ENCODE measurements at regions not wholly inside any gene's neighbourhood (a gene's known extent, or its start where the extent isn't known, plus 50 kb on each side); places are given as distances from the start of the nearest gene placed in this dataset.

DNA sequence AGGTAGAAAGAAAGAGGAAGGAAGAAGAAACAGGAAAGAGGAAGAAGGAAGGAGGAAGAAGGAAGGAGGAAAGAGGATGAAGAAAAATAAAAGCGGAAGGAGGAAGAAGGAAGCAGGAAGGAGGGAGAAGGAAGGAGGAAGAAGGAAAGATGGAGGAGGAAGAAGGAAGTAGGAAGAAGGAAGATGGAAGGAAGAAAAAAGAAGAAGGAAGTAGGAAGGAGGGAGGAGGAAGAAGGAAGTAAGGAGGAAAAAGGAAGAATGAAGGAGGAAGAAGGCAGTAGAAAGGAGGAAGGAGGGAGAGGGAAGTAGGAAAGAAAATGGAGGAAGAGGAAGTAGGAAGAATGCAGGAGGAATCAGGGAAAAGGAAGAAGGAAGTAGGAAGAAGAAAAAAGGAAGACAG, 191.1 kb upstream of the TBL1X start:
- H3K27me3 ChIP-seq (ENCODE audit: control insufficient read depth, insufficient read depth, low read length): no peaks in the 10 kb centered on the region
- TF ChIP-seq, protein P1, sequence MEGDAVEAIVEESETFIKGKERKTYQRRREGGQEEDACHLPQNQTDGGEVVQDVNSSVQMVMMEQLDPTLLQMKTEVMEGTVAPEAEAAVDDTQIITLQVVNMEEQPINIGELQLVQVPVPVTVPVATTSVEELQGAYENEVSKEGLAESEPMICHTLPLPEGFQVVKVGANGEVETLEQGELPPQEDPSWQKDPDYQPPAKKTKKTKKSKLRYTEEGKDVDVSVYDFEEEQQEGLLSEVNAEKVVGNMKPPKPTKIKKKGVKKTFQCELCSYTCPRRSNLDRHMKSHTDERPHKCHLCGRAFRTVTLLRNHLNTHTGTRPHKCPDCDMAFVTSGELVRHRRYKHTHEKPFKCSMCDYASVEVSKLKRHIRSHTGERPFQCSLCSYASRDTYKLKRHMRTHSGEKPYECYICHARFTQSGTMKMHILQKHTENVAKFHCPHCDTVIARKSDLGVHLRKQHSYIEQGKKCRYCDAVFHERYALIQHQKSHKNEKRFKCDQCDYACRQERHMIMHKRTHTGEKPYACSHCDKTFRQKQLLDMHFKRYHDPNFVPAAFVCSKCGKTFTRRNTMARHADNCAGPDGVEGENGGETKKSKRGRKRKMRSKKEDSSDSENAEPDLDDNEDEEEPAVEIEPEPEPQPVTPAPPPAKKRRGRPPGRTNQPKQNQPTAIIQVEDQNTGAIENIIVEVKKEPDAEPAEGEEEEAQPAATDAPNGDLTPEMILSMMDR (IDR thresholded peaks at IDR 0.05; ENCODE audit: insufficient read depth, low read length, poor library complexity, severe bottlenecking): no peak
- no peak overlapping the region for H3K4me3 ChIP-seq (ENCODE audit: low read depth, low read length)
- no peak for DNase-seq (ENCODE audit: low read depth)
- no peaks in the 10 kb centered on the region for H3K36me3 ChIP-seq (ENCODE audit: control insufficient read depth, insufficient read depth, low read length)

DNA sequence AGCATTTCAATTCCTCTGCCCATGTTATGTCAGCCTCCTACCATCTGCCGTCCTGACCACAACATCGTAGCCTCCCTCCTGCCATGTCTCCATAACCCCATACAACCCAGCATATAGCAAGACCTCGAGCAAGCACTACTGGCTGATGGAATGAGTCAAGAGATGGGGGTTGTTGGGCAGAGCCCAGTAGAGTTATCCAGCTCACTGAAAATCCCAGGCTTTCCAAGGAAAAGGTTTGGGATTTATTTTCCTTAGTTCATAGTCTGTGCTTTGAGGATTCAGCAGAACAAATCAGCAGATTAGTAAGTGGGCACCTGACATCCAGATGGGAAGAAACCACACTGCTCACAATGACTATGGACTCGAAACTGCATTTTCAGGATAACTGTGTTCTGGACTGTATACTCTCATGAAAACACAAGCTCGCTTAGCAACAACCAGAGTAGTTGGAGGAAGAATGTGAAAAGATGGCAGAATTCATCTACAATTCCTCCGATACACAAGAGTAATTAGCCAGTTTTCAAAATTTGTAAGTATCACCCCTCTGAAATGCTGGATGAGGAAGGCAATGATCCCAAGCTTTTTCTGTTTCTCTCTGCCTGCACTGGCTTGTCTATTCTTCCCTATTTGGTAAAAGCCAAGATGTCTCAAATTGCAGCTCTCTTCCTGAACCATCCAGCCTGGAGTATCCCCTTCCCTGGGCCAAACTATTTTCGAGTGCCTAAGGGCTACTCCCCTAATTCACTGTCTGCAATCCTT, 186.2 kb upstream of the TBL1X start:
- no peaks in the 10 kb centered on the region for H3K27me3 ChIP-seq (ENCODE audit: control insufficient read depth, insufficient read depth, low read length)
- DNase-seq (ENCODE audit: low read depth): no peak
- H3K4me3 ChIP-seq (ENCODE audit: low read depth, low read length): no peak overlapping the region
- TF ChIP-seq, protein P1 (IDR thresholded peaks at IDR 0.05; ENCODE audit: insufficient read depth, low read length, poor library complexity, severe bottlenecking): no peak
- H3K36me3 ChIP-seq (ENCODE audit: control insufficient read depth, insufficient read depth, low read length): no peaks in the 10 kb centered on the region

DNA sequence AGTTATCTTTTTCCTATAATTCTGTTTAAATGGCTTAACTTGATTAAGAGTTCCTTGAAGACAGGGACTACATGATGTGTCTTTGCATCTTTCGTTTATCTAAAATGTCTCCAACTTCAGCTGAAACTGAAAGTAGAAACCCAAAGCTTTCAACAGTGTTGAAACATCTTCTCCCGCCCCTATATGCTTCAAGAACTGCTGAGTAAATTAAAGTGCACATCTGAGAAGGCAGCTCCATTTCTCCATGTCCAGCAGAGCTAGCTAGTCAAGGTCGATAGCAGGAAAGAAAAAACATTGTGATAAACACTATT, 185.7 kb upstream of the TBL1X start:
- no peaks in the 10 kb centered on the region for H3K36me3 ChIP-seq (ENCODE audit: control insufficient read depth, insufficient read depth, low read length)
- no peaks in the 10 kb centered on the region for H3K27me3 ChIP-seq (ENCODE audit: control insufficient read depth, insufficient read depth, low read length)
- DNase-seq (ENCODE audit: low read depth): no peak
- TF ChIP-seq, protein P1 (IDR thresholded peaks at IDR 0.05; ENCODE audit: insufficient read depth, low read length, poor library complexity, severe bottlenecking): no peak
- no peak overlapping the region for H3K4me3 ChIP-seq (ENCODE audit: low read depth, low read length)

DNA sequence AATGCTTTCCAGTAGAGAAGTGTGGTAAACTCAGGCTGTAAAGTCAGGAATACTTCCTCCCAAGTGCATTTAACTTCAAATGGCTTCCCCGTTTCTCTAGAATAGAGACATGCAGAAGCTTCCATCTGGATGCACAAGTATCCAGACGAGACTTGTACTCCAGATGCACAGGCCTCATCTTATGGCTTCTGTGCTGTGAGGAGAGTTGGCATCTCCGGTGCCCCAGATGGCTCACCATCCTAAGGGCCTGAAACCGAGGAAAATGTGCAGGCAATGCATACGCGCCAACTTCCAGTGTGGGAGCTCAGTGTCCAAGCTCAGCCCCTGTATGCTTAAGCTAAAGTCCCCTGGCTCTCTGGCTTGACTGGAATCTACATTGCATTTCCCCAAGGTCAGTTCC, 184.0 kb upstream of the TBL1X start:
- H3K27me3 ChIP-seq (ENCODE audit: control insufficient read depth, insufficient read depth, low read length): no peaks in the 10 kb centered on the region
- TF ChIP-seq, protein P1 (IDR thresholded peaks at IDR 0.05; ENCODE audit: insufficient read depth, low read length, poor library complexity, severe bottlenecking): no peak
- DNase-seq (ENCODE audit: low read depth): no peak
- H3K36me3 ChIP-seq (ENCODE audit: control insufficient read depth, insufficient read depth, low read length): no peaks in the 10 kb centered on the region
- no peak overlapping the region for H3K4me3 ChIP-seq (ENCODE audit: low read depth, low read length)

DNA sequence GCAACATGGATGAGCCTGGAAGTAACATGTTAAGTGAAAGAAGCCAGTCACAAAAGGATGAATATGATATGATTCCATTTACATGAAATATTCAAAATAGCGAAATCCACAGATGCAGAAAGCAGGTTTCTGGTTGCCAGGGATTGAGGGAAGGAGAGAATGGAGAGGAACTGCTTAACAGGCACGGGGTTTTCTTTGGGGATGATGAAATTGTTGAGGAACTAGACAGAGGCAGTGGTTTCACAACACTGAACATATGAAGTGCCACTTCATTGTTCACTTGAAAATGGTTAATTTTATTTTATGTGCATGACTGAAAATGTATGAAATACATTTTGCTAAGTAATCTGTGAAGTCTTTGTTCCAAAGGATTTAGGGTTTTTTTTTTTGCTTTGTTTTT, 182.5 kb upstream of the TBL1X start:
- no peaks in the 10 kb centered on the region for H3K27me3 ChIP-seq (ENCODE audit: control insufficient read depth, insufficient read depth, low read length)
- no peaks in the 10 kb centered on the region for H3K36me3 ChIP-seq (ENCODE audit: control insufficient read depth, insufficient read depth, low read length)
- H3K4me3 ChIP-seq (ENCODE audit: low read depth, low read length): no peak overlapping the region
- TF ChIP-seq, protein P1 (IDR thresholded peaks at IDR 0.05; ENCODE audit: insufficient read depth, low read length, poor library complexity, severe bottlenecking): no peak
- DNase-seq (ENCODE audit: low read depth): no peak

DNA sequence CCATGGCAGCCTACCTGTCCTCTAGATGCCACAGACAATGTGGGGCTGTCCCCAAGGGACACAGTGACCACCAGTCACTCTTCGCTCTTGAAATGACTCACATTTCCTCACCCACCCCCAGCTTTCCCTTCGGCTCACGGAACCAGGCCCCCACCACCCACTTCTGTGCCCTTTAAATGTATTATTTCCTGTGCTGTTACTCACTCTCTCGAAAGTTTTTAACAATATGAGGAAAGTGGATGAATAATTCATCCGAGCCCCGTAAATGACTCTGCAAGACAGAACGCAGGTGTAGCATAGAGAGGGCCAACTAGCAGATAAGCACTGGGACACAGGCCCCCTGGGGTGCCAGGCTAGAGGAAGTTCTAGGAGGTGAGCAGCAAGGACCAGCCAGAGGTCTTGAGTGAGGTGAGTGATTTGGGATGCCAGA, 179.5 kb upstream of the TBL1X start:
- no peaks in the 10 kb centered on the region for H3K36me3 ChIP-seq (ENCODE audit: control insufficient read depth, insufficient read depth, low read length)
- H3K27me3 ChIP-seq (ENCODE audit: control insufficient read depth, insufficient read depth, low read length): no peaks in the 10 kb centered on the region
- no peak overlapping the region for H3K4me3 ChIP-seq (ENCODE audit: low read depth, low read length)
- TF ChIP-seq, protein P1 (IDR thresholded peaks at IDR 0.05; ENCODE audit: insufficient read depth, low read length, poor library complexity, severe bottlenecking): no peak
- no peak for DNase-seq (ENCODE audit: low read depth)
